ENCODE measurements at regions not wholly inside any gene's neighbourhood (a gene's known extent, or its start where the extent isn't known, plus 50 kb on each side); places are given as distances from the start of the nearest gene placed in this dataset.

DNA sequence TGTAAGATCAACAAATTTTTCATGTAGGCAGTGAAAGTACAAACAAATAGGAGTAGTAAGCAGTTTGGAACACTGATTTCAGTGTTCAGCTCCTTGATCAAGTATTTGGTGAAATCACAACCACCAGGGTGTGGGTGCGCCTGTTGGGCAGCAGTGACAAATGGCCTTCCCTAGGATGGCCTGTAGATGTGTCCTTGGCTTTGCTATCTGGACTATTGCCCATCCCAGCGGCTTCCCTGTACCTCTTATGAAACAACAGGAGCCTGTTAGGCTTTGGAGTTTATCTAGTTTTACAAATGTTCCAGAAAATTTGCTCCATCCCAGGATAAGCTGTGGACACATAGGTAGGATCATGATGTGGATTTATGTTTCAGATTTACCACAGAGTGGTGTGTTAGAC is 216.8 kb upstream of the FAT1 start:
- Mint-ChIP-seq H3K9me3 (peaks cover 5% of the 10 kb centered on the region), H3K36me3 (no peaks in the 10 kb centered on the region), H3K4me1 (peaks cover 23% of the 10 kb centered on the region), H3K27me3 (ENCODE audit: insufficient read depth, low read depth) (peaks cover 7% of the 10 kb centered on the region), H3K27ac (no peak overlapping the region), H3K4me3 (no peak overlapping the region)
- Histone ChIP-seq H3K79me2 (ENCODE audit: low read depth) (no peaks in the 10 kb centered on the region), H3K27me3 (no peaks in the 10 kb centered on the region), H3K9ac (no peak overlapping the region), H2AFZ (replicated peaks) (no peak overlapping the region), H3K4me2 (no peak overlapping the region), H3K4me1 (peaks cover 21% of the 10 kb centered on the region), H3K36me3 (no peaks in the 10 kb centered on the region), H3K27ac (no peak overlapping the region), H4K20me1 (ENCODE audit: low read depth) (no peaks in the 10 kb centered on the region), H3F3A (ENCODE audit: low read depth) (peaks cover 15% of the 10 kb centered on the region), H3K9me3 (ENCODE audit: low read depth) (no peaks in the 10 kb centered on the region), H3K4me3 (no peak overlapping the region)
- no peak for DNase-seq (ENCODE audit: low spot score)
- TF ChIP-seq, protein P1, sequence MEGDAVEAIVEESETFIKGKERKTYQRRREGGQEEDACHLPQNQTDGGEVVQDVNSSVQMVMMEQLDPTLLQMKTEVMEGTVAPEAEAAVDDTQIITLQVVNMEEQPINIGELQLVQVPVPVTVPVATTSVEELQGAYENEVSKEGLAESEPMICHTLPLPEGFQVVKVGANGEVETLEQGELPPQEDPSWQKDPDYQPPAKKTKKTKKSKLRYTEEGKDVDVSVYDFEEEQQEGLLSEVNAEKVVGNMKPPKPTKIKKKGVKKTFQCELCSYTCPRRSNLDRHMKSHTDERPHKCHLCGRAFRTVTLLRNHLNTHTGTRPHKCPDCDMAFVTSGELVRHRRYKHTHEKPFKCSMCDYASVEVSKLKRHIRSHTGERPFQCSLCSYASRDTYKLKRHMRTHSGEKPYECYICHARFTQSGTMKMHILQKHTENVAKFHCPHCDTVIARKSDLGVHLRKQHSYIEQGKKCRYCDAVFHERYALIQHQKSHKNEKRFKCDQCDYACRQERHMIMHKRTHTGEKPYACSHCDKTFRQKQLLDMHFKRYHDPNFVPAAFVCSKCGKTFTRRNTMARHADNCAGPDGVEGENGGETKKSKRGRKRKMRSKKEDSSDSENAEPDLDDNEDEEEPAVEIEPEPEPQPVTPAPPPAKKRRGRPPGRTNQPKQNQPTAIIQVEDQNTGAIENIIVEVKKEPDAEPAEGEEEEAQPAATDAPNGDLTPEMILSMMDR (IDR thresholded peaks at IDR 0.05) = no peak
- TF ChIP-seq EZH2phosphoT487 (IDR thresholded peaks at IDR 0.05) (no peak), EZH2 (IDR thresholded peaks at IDR 0.05) (no peak)

- peak overlapping the region; percentile 27 for H3K4me2 ChIP-seq
- peaks cover 5% of the 10 kb centered on the region for H3K9me3 Mint-ChIP-seq
- peaks cover 34% of the 10 kb centered on the region for H3K4me1 Mint-ChIP-seq
- H3K4me1 ChIP-seq = peaks cover 36% of the 10 kb centered on the region
- H4K20me1 ChIP-seq (ENCODE audit: low read depth) = no peaks in the 10 kb centered on the region
- H3F3A ChIP-seq (ENCODE audit: low read depth) = peaks cover 23% of the 10 kb centered on the region
- H3K27ac ChIP-seq = no peak overlapping the region
- no peaks in the 10 kb centered on the region for H3K36me3 ChIP-seq
- TF ChIP-seq, protein P1 (IDR thresholded peaks at IDR 0.05) = no peak
- TF ChIP-seq EZH2 (IDR thresholded peaks at IDR 0.05) (no peak), EZH2phosphoT487 (IDR thresholded peaks at IDR 0.05) (no peak)
- H3K36me3 Mint-ChIP-seq = no peaks in the 10 kb centered on the region
- no peak overlapping the region for H3K4me3 ChIP-seq
- no peak overlapping the region for H3K9ac ChIP-seq
- H3K27ac Mint-ChIP-seq = peak overlapping the region; percentile 47
- peaks cover 9% of the 10 kb centered on the region for H3K27me3 Mint-ChIP-seq (ENCODE audit: insufficient read depth, low read depth)
- no peaks in the 10 kb centered on the region for H3K79me2 ChIP-seq (ENCODE audit: low read depth)
- H3K4me3 Mint-ChIP-seq = no peak overlapping the region
- H3K27me3 ChIP-seq = no peaks in the 10 kb centered on the region
- peak; percentile 42 for DNase-seq (ENCODE audit: low spot score)
- H2AFZ ChIP-seq (replicated peaks) = peak overlapping the region; percentile 69
- H3K9me3 ChIP-seq (ENCODE audit: low read depth) = no peaks in the 10 kb centered on the region
Measured at GRCh38 chr4:186942758-186943377, 219.2 kb upstream of the FAT1 start.

DNA sequence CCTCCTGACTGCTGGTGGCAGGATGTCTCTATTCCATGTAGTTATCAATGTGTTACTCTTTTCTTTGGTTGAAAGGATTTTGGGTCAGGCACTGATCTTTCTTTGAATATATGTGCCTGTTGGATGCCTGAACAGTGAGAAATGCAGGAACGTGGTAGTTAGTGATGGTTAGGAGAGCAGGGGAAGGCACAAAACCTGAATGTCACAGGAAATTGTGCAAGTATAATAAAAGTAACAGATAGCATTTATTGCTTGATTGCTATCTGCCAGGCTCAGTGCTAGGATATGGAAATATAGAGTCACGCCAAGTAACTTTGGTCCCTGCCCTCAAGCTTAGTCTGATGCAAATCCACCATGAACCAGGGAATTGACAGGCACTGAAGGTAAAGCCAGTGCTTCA is 219.8 kb upstream of the FAT1 start:
- Histone ChIP-seq H3K9me3 (ENCODE audit: low read depth) (no peaks in the 10 kb centered on the region), H3K79me2 (ENCODE audit: low read depth) (no peaks in the 10 kb centered on the region), H4K20me1 (ENCODE audit: low read depth) (no peaks in the 10 kb centered on the region), H3K36me3 (no peaks in the 10 kb centered on the region), H3K27ac (no peak overlapping the region), H3K4me2 (peak overlapping the region; percentile 27), H3K27me3 (no peaks in the 10 kb centered on the region), H2AFZ (replicated peaks) (peak overlapping the region; percentile 69), H3K9ac (no peak overlapping the region), H3K4me3 (no peak overlapping the region), H3K4me1 (peaks cover 41% of the 10 kb centered on the region), H3F3A (ENCODE audit: low read depth) (peaks cover 23% of the 10 kb centered on the region)
- Mint-ChIP-seq H3K27me3 (ENCODE audit: insufficient read depth, low read depth) (peaks cover 9% of the 10 kb centered on the region), H3K36me3 (no peaks in the 10 kb centered on the region), H3K9me3 (peaks cover 5% of the 10 kb centered on the region), H3K4me3 (no peak overlapping the region), H3K4me1 (peaks cover 35% of the 10 kb centered on the region), H3K27ac (peak overlapping the region; percentile 39)
- DNase-seq (ENCODE audit: low spot score) = no peak
- no peak for TF ChIP-seq EZH2phosphoT487 (IDR thresholded peaks at IDR 0.05)
- TF ChIP-seq, protein P1 (IDR thresholded peaks at IDR 0.05) = no peak
- no peak for TF ChIP-seq EZH2 (IDR thresholded peaks at IDR 0.05)

All from neural progenitor cell (in vitro differentiated cells).